ENCODE measurements at regions not wholly inside any gene's neighbourhood (a gene's known extent, or its start where the extent isn't known, plus 50 kb on each side); places are given as distances from the start of the nearest gene placed in this dataset.

DNA sequence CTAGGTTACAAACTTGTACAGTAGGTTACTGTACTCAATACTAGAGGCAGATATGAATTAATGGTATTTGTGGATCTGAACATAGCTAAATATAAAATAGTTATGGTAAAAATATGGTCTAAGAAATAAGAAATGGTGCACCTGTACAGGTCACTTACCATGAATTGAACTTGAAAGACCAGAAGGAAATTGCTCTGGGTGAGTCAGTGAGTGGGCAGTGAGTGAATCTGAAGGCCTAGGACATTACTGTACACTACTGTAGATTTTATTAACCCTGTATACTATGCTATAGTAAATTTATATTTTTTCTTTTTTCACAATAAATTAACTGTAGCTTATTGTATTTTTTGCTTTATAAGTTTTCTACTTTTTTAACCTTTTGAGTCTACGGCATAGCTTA lies 1020.4 kb downstream of the CDH18 start:
- no peak for DNase-seq (ENCODE audit: low spot score)

DNA sequence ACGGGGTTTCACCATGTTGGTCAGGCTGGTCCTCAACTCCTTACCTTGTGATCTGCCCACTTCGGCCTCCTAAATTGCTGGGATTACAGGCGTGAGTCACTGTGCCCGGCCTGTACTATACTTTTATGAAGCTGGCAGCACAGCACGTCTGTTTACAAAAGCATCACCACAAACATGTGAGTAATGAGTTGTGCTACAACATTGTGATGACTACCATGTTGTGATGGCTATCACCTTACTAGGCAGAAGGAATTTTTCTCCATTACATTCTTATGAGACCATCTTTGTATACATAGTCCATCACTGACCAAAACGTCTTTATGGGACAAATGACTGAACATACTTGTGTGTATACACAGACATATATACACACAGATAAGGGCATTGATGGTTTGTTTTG lies 1019.0 kb downstream of the CDH18 start:
- DNase-seq (ENCODE audit: low spot score), result no peak

DNA sequence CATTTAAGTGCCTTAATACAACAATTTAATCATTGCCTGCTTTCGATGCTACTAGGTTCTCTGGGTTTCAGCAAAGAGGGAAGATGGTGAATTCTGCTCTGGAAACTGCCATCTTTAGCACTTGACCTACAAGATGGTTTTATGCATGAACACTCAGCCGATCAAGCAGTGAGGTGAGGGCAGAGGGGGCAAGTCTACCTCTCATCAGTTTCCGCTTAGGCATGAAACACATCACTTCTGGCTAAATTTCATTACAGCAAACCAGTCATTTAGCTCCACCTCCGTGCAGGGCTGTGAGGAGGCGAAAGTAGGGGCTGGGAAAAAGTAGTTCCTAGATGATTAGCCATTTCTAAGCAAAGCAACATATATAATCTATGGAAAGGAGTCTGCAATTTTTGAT lies 1018.0 kb downstream of the CDH18 start:
- no peak for DNase-seq (ENCODE audit: low spot score)

DNA sequence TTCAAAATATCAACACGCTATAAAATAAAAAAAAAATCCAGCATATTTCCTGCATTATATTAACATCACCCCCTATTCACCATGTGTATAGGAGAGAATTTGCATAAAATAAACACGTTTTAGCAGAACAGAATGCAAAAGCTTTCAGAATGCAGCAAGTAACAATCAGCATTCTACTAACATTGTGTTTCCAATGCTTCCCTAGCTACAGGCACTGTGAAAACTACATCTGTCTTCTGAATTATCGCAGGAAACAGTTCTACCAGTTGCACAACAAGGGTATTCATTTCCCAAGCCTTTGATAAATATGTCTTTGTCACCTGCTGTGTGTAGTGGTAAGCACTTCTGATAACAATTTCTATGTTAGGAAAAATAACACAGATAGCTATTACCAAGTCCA lies 1015.8 kb downstream of the CDH18 start:
- no peak for DNase-seq (ENCODE audit: low spot score)

DNA sequence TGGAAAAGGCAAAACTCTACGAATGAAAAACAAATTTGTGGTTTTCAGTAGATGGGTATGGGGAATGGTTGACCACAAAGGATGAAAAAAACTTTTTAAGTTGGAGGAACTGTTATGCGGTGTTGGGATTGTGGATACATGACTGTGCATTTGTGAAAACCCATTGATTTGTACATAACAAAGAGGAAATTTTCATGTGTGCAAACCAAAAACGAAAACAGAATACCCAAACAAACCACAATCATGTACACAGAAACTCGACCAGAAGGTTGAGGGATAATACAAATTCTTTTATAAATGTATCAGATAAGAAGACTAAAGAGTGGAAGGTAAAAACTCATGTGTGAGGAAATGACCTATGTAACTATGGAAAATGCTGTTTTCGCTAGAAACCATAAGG lies 1012.4 kb downstream of the CDH18 start:
- DNase-seq (ENCODE audit: low spot score), result no peak

DNA sequence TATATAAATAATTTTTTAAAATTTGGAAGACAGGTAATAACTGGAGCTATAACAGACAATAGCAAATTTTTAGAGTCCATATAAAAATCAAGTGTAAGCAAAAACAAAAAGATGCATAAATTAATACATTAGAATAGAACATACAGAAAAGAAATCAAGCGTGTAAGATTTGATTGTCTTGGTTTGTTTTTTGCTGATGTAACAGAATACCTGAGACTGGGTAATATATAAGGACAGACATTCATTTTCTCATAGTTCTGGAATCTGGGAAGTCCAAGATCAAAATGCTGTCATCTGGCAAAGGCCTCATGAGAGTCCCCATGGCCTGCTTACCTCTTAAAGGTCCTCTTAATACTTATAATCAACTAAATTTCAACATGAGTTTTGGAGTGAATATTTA lies 1010.1 kb downstream of the CDH18 start:
- DNase-seq (ENCODE audit: low spot score), result no peak

DNA sequence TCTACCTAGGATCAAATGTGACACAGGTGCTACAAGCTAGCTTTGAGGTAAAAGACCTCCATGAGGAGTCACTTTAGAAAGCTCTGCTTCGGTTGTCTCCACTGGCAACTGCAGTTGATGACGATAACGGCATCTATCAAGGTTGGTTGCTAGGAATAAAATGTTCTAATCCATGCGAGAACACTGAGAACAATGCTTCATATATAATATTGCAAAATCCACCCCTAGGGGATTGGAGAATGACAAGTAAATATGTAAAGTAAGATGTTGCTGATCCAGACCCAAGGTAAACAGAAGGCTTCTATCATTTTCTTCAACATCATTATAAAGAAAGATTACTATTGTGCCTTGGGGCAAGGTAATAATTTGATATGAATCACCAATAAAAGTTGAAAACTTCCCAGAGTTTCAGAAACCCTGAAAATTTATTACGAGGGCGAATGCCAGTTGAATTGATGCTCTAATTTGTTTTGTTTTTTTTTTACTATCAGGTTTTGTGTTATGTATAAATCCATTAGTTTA lies 1003.4 kb downstream of the CDH18 start:
- DNase-seq (ENCODE audit: low spot score), result no peak

DNA sequence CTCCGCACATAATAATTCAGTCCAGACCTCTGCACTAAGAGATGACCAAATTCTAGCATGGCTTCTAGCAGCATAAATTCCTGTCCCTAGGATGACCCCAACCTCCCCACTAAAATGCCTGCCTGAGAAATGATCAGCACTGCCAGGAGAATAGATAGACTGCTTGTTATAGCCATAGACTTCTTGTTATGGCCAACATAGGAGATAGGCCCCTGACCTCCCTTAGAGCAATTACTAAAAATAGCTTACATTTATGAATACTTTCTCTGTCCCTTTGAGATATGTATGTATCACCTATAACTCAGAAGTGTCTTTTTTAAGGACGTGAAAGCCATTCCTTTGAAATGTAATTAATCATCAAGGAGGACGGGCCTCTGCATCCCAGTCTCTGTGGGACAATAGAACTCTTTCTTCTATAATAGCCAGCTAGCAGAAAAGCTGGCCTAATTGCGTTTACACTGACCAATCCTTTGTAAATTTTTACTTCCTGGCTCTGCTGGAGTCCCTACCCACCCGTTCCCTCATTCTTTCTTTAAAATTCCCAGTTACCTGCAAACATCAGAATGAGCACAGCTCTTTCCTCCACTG lies 1002.7 kb downstream of the CDH18 start:
- no peak for DNase-seq (ENCODE audit: low spot score)

DNA sequence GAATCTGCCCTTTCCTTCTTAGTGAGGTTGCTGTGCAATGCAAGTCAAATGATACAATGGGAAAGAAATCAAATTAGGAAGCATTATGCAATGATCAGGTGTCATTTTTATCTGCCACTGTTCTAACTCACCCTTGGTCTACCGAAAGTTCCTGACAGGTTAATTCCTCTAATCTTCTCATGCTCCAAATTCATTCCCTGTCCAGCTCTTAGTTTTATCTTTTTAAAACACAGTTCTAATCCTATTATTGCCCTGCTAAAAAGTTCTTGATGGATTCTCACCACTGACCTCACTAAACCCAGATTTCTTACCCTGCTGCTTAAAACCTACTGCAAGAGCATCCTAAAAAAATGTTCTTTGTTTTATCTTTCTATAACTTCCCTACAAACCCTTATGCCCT lies 1000.9 kb downstream of the CDH18 start:
- no peak for DNase-seq (ENCODE audit: low spot score)

DNA sequence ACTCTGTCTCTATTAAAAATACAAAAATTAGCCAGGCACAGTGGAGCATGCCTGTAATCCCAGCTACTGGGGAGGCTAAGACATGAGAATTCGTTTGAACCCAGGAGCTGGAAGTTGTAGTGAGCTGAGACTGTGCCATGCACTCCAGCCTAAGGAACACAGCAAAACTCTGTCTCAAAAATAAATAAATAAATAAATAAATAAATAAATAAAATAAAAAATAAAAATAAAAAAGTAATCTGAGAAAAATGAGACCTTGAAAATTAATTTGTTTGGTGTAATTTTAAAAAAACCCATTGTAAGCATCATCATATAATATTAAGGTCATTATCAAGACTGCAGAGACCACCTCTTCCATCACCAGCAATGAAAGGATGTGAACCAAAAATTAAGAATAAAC lies 997.1 kb downstream of the CDH18 start:
- no peak for DNase-seq (ENCODE audit: low spot score)

DNA sequence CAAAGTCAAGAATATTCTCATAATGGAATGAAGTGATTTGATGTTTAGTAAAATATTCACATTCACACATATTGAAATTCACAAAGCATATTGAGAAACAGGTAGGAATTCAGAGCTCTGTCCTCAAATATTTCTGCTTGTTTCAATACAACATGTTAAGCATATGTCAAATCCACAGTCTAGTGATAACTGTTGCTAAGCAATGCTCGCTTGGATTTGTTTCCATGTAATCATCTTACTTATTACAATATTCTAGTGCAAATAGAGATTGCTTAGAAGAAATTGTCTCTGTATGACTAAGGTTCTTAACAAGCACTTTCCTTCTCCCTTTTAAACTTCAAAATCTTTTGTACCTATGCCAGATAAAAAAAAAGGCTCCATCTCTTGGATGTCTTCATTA lies 995.7 kb downstream of the CDH18 start:
- DNase-seq (ENCODE audit: low spot score), result no peak

DNA sequence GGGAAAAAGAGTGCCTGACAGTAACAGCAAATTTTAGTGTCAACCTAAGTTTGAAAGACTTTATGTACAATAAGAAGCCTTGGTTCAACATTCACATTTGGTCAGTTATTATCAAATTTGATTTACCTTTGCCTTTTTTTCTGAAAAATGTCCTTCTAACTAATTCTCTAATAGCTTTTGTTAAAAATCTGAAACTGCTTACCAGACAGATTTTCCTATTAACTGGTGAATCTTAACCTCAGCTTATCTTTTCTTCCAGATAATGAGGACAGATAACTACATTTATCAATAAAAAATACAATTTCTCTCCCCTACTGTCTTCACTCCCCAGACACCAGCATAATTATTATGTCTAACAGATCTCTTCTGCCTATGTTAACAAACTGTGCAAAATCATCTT lies 988.5 kb downstream of the CDH18 start:
- no peak for DNase-seq (ENCODE audit: low spot score)

DNA sequence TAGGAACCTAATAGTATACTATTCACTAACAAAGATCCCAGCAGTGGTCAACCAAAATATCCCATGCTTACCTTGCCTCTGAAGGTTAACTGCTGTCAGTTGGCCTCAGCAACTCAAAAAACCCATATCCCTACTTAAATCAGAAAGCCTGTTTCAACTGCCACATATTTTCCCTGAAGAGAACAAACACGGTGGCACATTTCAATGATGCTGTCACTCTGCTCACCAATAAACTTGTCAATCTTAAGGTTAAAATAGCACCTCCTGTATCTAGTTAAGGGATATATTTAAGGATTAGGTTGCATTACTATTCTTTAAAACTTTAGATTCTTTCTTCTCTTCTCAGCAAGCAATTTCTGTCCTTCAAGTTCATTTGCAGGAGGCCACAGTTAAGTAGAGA lies 986.9 kb downstream of the CDH18 start:
- DNase-seq (ENCODE audit: low spot score), result no peak

DNA sequence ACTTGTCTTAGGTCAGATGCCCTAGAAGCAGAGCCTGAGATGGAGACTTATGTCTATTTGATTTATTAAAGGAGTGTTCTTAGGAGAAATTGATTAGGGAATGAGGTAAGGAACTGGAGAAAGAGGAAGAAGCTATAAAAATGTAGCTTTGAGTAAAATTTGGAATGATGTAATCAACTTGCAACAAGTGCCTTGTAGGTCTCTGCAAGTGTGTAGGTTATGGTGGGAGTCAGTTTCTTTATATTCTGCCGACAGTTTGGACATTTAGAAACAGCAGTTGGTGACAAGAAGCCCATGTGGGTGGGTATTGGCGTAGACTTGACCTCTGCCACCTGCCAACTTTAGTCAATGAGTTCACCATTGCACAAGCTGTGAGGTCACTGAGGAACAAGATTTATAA lies 986.5 kb downstream of the CDH18 start:
- no peak for DNase-seq (ENCODE audit: low spot score)

DNA sequence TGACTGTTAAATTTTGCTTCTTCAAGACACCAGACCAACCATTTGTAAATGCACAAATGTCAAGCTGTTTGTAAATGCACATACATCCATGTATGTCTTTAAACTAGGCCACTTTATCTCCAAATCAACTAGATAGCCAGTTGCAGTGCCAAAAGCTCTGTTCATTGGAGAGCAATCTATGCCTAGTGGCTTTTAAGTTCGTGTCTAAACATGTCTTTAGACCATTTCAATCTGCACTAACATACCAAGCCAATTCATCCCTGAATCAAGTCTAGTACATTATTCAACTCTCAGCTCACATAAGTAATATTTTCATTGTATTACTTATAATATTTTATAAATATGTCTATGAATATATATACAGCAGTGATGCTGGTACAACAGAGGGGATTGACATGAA lies 985.9 kb downstream of the CDH18 start:
- no peak for DNase-seq (ENCODE audit: low spot score)

DNA sequence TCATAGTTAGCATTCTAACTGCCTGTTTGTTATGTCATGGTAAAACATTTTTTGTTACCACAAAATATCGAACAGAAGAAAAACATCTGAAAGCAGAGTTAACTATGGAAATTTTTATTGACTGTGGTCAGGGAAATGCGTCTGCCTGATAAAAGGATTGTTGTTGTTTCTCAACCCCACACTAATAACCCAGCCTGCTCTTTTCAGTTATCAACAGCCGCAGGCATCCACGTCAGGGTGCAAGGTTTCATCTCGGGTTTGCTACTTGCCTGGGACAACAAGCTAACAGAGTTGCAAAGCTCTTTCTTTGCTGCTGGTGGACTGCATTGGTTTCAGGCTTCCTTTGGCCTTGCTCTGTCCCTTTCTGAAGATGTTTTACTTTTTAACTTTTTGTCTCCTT lies 969.2 kb downstream of the CDH18 start:
- no peak for DNase-seq (ENCODE audit: low spot score)

DNA sequence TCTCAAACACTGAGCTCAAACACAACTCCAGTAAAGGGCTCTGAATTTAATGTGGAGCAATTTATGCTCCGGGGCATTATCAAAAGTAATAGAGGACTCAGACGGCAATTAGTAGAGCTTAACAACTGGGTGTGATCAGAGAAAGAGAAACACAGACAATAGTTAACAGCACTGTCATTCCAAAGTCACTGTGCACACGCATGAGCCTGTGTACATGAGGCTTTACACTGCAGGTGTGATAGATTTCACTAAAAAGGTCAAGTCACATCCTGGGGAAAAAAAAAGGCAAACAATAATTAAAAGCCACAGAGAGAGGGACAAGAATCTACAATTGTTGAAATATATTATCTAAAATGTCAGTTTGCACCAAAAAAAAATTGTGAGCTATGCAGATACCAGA lies 956.5 kb downstream of the CDH18 start:
- no peak for DNase-seq (ENCODE audit: low spot score)

DNA sequence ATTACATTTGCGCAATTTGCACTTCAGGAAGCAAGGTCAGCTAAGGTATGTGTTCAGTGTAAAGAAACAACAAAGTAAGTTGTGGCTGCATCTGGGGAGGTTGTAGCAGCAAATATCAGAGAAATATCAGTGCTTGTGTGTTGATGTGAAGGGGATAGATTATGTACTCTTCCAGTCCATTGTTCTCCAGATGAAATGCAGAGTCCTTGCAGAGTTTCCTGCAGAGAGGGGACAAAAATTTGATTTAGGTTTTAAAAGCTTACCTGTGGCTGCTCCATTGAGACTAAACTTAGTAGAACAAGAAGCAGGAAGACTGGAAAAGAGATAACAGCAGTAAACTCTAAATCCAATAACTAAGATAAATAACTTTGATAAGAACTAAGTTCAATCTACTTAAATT lies 952.2 kb downstream of the CDH18 start:
- DNase-seq (ENCODE audit: low spot score), result no peak

DNA sequence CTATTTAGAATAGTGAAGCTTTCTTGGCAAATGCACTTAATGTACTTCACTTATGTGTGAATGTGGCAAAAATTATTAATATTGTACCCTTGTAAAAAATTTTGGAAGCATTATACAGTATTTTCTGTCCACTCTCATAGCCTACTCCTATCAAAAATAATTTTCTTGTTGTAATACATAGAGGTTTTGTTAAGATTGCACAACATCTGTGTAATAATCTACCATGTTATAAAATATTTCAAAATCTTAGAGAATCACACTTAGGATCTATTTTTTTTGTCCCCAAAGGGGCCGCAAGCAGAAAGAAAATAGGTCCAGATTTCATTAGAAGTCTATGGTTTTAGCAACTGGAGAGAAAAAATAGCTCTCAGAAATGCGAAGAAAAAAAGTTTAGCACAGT lies 945.9 kb downstream of the CDH18 start:
- no peak for DNase-seq (ENCODE audit: low spot score)

DNA sequence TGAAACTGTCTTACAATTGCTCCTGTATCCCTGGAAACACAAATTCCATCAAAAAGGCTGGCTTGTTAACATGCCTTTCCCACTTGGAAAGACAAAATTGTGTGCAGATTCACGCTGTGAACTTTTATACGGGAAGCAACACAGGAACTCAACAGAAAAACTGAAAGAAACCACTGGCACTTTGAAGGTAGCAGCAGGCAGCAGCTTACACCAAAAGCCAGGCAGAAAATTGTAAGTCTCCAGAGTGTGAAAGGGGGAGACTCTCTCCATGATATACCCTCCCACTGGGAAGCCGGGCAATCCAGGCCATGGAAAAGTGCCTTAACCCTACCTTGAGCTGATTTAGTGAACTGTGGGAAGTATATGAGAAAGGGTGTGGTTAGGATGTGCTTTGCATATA lies 943.7 kb downstream of the CDH18 start:
- DNase-seq (ENCODE audit: low spot score), result no peak

DNA sequence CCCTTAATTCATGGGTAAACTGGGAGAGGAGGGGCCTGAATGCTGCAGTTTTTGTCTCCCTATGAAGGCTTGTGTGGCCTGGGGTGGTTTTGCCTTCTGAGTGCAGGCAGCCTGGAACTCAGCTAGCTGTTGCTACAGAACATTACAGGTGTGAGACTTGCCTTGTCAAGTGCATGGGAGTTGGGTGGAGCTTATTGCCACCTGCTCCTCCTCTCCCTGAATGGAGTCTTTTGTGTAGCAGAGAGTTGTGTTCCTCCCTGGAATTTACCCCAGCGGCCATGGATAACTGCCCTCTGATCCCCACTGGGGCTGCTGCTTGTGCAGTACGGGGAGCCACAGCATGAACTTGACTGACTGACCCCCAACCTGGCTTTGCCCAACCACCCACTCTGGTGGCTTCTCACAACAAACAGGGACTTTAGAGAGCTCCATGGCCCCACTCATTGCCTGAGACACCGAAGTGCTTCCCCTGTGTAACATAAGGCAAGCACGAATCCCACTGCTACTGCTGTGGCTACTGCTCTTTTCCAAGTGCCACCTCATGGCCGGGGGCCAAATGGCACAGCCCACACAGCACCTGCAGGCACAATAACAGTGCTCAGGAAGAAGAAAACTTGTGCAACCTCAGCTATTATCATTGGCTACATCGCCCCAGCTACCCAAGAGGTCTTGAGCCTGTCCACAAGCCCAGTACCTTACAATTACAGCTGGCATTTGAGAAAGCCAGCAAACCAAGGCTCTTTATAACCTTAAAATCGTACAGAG lies 942.9 kb downstream of the CDH18 start:
- DNase-seq (ENCODE audit: low spot score), result no peak

DNA sequence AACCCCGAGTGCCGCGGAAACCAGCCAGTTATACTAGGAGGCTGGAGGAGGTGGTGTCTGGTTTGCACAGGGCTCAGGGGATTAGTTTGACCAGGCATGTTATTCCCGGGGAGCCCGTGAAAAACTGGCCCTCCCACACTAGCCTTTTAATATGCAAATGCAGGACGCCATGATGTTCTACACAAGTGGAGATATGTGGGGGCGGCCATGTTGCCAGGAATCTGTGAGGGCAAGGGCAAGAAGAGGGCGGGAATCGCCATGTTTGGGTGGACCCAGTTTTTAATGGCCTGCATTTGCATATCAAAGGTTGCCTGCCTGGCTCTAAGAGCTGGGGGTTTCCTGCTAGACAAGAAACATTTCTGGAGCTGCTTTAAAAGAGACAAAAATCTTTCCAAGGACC lies 940.7 kb downstream of the CDH18 start:
- DNase-seq (ENCODE audit: low spot score), result no peak

DNA sequence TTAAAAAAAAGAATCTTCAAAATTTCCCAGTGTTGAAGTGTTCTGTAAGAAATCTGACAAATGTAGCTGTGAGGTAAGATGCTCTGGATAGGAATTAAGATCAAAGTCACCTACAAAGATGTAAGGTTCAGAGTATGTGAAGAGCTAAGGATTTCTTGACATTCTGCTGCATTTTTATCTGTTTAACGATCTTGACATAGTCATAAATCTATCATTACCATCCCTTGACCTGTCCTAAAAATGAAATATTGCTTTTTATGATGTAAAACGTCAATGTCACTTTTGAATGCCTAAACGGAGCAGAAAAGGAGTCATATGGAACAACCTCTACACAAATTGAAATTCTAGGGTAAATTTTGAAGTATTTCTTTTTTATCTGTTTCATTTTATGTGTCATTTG lies 939.3 kb downstream of the CDH18 start:
- no peak for DNase-seq (ENCODE audit: low spot score)

DNA sequence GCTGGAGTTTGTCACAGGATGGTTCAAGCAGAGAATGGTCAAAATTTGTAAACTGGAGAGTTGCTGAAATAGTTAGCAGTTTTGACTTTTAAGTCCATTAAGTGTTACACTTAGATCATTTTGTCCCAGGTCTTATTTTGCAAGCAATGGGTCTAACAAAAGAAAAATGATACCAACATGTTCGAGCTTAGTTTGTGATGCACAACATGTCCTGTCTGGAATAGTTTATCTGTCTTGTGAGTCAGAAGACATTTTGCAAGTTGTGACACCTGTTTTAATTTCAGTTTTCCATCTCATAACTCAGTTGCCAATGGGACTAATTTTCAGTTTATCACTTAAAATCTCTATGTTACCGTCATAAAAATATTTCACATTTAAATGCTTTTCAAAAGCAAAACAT lies 929.8 kb downstream of the CDH18 start:
- no peak for DNase-seq (ENCODE audit: low spot score)
